BE2C (cell line): ENCODE measurements at regions not wholly inside any gene's neighbourhood (a gene's known extent, or its start where the extent isn't known, plus 50 kb on each side); places are given as distances from the start of the nearest gene placed in this dataset.

ENCODE experiments used
- DNase-seq: peaks from one replicate; pipeline ENCODE4 v3.0.0-alpha.2; 2020
- H3K27me3 ChIP-seq: fragments of 250-450 bp; sonication (Bioruptor Pico); 2 replicates; pipeline ENCODE4 v1.5.1; 2020; ENCODE audit warnings: mild to moderate bottlenecking
- H3K36me3 ChIP-seq: fragments of 250-450 bp; sonication (Bioruptor Pico); 2 replicates; pipeline ENCODE4 v1.5.1; 2020; ENCODE audit warnings: mild to moderate bottlenecking
- H3K4me1 ChIP-seq: fragments of 250-450 bp; sonication (Bioruptor Pico); 2 replicates; pipeline ENCODE4 v1.5.1; 2020
- H3K4me3 ChIP-seq: 2 replicates; pipeline ENCODE4 v1.5.1; 2011; ENCODE audit warnings: low read depth, low read length
- H3K9me3 ChIP-seq: fragments of 250-450 bp; sonication (Bioruptor Pico); 2 replicates; pipeline ENCODE4 v1.5.1; 2020
- TF ChIP-seq, protein P1 (sequence below): IDR thresholded peaks from 2 replicates; pipeline ENCODE4 v1.5.1; 2012; ENCODE audit warnings: mild to moderate bottlenecking, low read depth, low read length

DNA sequence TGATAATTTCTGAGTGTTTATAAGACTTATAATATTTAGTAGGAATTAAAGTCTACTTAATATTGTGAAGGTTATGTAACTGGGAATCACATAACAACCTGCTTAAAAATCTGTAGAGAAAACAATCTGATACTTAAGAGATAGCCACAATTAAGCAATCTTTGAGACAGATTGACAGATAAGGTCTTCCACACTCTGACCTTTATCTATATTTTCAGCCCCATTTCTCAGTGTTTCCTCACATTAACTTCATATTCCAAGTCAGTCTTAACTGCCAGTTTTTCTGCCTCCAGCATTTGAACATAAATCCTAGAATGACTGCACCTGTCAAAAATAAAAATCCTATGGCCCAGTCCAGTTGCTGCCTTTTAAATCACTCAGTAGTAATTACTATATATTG lies 423.2 kb downstream of the PYDC2 start:
- no peaks in the 10 kb centered on the region for H3K4me1 ChIP-seq
- TF ChIP-seq, protein P1, sequence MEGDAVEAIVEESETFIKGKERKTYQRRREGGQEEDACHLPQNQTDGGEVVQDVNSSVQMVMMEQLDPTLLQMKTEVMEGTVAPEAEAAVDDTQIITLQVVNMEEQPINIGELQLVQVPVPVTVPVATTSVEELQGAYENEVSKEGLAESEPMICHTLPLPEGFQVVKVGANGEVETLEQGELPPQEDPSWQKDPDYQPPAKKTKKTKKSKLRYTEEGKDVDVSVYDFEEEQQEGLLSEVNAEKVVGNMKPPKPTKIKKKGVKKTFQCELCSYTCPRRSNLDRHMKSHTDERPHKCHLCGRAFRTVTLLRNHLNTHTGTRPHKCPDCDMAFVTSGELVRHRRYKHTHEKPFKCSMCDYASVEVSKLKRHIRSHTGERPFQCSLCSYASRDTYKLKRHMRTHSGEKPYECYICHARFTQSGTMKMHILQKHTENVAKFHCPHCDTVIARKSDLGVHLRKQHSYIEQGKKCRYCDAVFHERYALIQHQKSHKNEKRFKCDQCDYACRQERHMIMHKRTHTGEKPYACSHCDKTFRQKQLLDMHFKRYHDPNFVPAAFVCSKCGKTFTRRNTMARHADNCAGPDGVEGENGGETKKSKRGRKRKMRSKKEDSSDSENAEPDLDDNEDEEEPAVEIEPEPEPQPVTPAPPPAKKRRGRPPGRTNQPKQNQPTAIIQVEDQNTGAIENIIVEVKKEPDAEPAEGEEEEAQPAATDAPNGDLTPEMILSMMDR = no peak
- H3K4me3 ChIP-seq = no peak overlapping the region
- H3K36me3 ChIP-seq = no peaks in the 10 kb centered on the region
- H3K27me3 ChIP-seq = no peaks in the 10 kb centered on the region
- H3K9me3 ChIP-seq = no peaks in the 10 kb centered on the region
- DNase-seq = no peak

DNA sequence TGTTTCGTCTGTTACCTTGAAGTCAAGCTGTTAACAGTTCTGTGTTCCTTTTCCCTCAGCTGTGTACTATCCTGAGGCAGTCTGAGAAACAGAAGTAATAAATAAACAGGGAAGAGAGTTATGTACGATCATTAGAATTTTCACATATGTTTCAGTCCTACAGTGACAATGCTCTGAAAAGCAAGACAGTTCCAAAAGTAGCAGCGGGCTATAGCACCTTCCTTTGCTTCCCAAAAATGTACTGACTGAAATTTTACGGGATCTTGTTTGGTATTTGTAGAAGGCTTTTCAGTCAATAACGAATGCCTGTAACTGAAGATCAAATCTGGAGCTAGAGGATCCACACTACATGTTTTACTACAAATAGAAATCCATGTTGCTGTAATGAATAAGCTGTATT lies 428.1 kb downstream of the PYDC2 start:
- H3K4me3 ChIP-seq = no peak overlapping the region
- no peaks in the 10 kb centered on the region for H3K27me3 ChIP-seq
- H3K36me3 ChIP-seq = no peaks in the 10 kb centered on the region
- no peaks in the 10 kb centered on the region for H3K4me1 ChIP-seq
- DNase-seq = no peak
- no peaks in the 10 kb centered on the region for H3K9me3 ChIP-seq
- TF ChIP-seq, protein P1 = no peak

DNA sequence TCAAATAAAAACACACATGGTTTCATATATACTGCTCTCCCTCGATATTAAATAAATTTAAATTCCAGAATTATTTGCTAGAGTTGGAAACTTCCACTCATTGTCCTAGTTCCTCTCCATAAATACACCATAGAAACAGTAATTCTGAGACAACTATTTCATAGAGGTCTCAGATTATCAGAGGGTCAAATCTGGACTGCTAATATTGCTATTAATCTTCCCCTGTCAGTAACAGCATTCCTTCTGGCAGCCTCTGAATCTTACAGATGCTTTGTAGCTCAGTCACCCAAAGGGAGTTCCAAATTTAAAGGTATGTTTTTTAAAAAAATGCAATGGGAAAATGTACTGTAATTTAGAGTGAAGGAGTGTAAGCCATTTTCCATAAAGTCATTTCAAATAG lies 428.8 kb downstream of the PYDC2 start:
- Histone ChIP-seq H3K36me3 (no peaks in the 10 kb centered on the region), H3K4me3 (no peak overlapping the region), H3K9me3 (no peaks in the 10 kb centered on the region), H3K27me3 (no peaks in the 10 kb centered on the region), H3K4me1 (no peaks in the 10 kb centered on the region)
- DNase-seq = no peak
- TF ChIP-seq, protein P1 = no peak

DNA sequence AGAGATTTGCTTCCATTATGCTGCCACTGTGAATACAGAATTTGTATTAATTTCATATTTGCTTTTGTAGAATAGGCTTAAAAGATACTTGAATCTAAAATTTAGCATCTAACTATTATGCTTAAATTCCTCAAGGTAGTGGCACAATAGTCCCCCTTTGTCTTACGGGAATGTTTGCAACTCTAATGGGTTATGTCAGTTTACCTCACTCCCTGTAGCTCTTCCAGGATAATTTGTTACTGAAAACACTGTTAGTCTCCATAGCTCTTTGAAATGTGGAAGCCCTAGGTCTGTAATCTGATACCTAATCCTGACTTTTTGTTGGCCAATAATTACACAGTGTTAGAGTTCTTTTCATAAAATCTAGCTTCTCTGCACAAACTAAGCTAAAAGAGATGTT lies 433.4 kb downstream of the PYDC2 start:
- H3K36me3 ChIP-seq = no peaks in the 10 kb centered on the region
- H3K4me1 ChIP-seq = no peaks in the 10 kb centered on the region
- DNase-seq = no peak
- TF ChIP-seq, protein P1 = no peak
- H3K9me3 ChIP-seq = no peaks in the 10 kb centered on the region
- no peaks in the 10 kb centered on the region for H3K27me3 ChIP-seq
- H3K4me3 ChIP-seq = no peak overlapping the region

DNA sequence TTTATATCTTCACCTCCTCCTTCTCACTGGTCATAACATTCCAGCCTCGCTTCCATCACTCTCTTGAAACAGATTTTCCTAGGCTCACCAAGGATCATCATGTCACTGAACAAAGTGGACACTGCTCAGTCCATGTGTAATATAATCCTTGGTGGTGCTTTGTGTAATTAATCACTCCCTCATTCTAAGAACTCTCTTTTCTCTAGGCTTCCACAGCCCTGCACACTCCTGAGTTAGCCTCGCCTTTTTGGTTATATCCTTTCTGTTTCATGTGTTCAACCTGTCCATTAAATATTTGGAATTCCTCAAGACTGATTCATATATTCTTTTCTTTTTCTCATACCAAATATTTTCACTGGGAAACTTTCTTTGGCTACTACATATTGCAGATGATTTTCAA lies 440.8 kb downstream of the PYDC2 start:
- Histone ChIP-seq H3K36me3 (no peaks in the 10 kb centered on the region), H3K9me3 (no peaks in the 10 kb centered on the region), H3K27me3 (no peaks in the 10 kb centered on the region), H3K4me1 (no peaks in the 10 kb centered on the region), H3K4me3 (no peak overlapping the region)
- DNase-seq = no peak
- TF ChIP-seq, protein P1 = no peak

DNA sequence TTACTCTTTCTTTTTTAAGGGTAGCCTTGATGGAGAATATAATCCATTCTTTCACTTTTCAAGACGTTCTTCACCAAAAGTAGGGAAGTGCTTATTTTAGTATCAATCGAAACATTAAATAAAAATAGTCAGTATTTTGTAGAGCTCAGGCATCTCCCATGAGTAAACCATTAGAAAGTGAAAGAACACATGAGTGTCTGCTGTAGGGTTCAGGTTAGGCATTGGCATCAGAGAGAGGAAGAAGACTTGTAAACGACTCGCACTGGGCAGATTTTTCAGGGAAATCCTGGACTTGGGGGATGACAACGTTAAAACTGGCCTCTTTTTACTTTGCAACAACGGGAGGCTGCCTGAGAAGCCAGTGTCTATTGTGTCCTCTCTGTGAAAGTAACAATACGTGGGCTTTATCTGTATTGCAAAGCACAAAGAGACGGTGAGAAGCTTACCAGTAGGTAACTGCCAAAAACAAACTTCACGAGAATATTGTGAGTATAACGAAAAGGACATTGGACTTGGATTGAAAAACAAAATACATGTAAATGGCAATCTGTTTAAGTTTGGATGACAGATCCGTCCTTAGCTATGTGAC lies 451.7 kb downstream of the PYDC2 start:
- H3K27me3 ChIP-seq = no peaks in the 10 kb centered on the region
- H3K9me3 ChIP-seq = no peaks in the 10 kb centered on the region
- no peak for DNase-seq
- no peak overlapping the region for H3K4me3 ChIP-seq
- no peaks in the 10 kb centered on the region for H3K4me1 ChIP-seq
- TF ChIP-seq, protein P1 = no peak
- H3K36me3 ChIP-seq = no peaks in the 10 kb centered on the region
